ENCODE measurements at regions not wholly inside any gene's neighbourhood (a gene's known extent, or its start where the extent isn't known, plus 50 kb on each side); places are given as distances from the start of the nearest gene placed in this dataset.

DNA sequence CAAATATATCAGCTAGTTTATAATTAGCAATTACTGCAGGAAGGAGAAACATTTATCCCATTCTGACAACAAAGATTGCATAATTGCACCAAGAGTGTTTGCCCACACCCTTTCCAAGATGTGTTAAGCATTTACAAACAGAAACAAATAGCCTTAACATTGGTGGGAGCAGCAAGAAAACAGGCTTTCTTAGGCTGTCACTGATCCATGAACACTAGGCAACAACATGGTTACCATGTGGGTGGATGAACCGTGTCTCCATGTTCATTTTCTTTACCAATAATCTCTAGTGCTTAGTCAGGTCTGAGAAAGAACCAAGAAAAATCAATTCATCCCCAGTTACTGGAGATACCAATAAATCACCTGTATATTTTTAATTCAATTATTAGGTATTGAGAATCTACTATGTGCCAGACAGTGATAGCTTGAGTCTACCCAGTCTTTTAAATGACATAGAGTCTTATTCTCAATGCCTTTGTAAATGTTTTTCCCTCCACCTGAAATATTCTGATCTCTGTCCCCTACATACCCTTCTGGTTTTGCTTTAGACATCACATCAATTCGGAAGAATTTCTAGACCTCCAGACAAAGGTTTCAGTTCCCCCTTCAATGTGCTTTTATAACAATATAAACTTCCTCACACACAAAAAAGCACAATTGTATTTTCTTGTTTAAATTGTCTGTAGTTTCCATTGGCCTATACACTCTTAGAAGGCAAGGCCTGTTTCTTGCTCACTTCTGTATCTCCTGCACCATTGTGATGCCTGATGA is 286.6 kb downstream of the PPP1R2C start:
- no peak overlapping the region for H3K4me3 ChIP-seq (ENCODE audit: insufficient read depth, low read depth, low read length)
- no peaks in the 10 kb centered on the region for H3K27me3 ChIP-seq (ENCODE audit: insufficient read depth, low read length)
- no peak overlapping the region for H3K4me2 ChIP-seq (ENCODE audit: low read length)
- DNase-seq (ENCODE audit: low read depth) (no peak), FAIRE-seq (peak; percentile 71)
- H3K9me3 ChIP-seq (ENCODE audit: insufficient read depth, low read depth, low read length) = no peaks in the 10 kb centered on the region
- TF ChIP-seq EZH2 (IDR thresholded peaks at IDR 0.05; ENCODE audit: insufficient read depth, low read length) = no peak
- no peak for TF ChIP-seq CTCF (IDR thresholded peaks at IDR 0.05; ENCODE audit: insufficient read depth, low read depth, low read length)
- no peaks in the 10 kb centered on the region for H4K20me1 ChIP-seq (ENCODE audit: insufficient read depth, low read length)
- H3K9ac ChIP-seq (ENCODE audit: low read length) = no peak overlapping the region
- Mint-ChIP-seq H3K4me1 (ENCODE audit: low read depth, unreplicated experiment) (no peaks in the 10 kb centered on the region), H3K27ac (ENCODE audit: unreplicated experiment) (no peak overlapping the region), H3K4me3 (ENCODE audit: unreplicated experiment) (no peak overlapping the region), H3K36me3 (ENCODE audit: low read depth, unreplicated experiment) (no peaks in the 10 kb centered on the region), H3K9me3 (ENCODE audit: unreplicated experiment) (peaks cover 2% of the 10 kb centered on the region), H3K27me3 (ENCODE audit: low read depth, unreplicated experiment) (no peaks in the 10 kb centered on the region)
- H3K36me3 ChIP-seq (ENCODE audit: insufficient read depth, low read length) = no peaks in the 10 kb centered on the region
- no peaks in the 10 kb centered on the region for H3K4me1 ChIP-seq (ENCODE audit: insufficient read depth, low read length)
- H3K79me2 ChIP-seq (ENCODE audit: insufficient read depth, low read length) = no peaks in the 10 kb centered on the region
- H2AFZ ChIP-seq (ENCODE audit: low read depth, low read length) = no peak overlapping the region
- no peak overlapping the region for H3K27ac ChIP-seq (ENCODE audit: low read depth, low read length)

DNA sequence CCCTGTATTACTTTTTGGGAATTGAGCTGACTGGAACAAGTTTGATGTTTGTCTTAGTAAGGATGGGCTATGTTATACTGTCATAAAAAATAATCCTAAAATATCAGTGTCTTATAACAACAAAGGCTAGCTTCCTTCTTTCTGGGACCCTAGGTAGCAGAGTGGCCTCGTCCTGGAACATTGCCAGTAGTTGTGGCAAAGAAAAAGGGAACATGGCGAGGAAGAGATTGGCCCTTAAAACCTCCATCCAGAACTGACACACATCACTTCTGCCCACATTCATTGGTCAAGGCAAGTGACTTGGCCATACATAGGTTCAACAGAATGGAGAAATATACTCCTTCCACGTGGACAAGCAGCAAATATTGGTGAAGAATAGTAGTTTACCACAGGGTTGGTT is 287.9 kb downstream of the PPP1R2C start:
- no peaks in the 10 kb centered on the region for H3K36me3 Mint-ChIP-seq (ENCODE audit: low read depth, unreplicated experiment)
- no peak overlapping the region for H3K4me3 Mint-ChIP-seq (ENCODE audit: unreplicated experiment)

More for the DNA sequence above, 287.9 kb downstream of the PPP1R2C start:
- Histone ChIP-seq H3K4me2 (ENCODE audit: low read length) (no peak overlapping the region), H3K4me3 (ENCODE audit: insufficient read depth, low read depth, low read length) (no peak overlapping the region), H2AFZ (ENCODE audit: low read depth, low read length) (no peak overlapping the region), H3K27me3 (ENCODE audit: insufficient read depth, low read length) (no peaks in the 10 kb centered on the region), H3K36me3 (ENCODE audit: insufficient read depth, low read length) (no peaks in the 10 kb centered on the region), H4K20me1 (ENCODE audit: insufficient read depth, low read length) (no peaks in the 10 kb centered on the region), H3K9me3 (ENCODE audit: insufficient read depth, low read depth, low read length) (no peaks in the 10 kb centered on the region), H3K79me2 (ENCODE audit: insufficient read depth, low read length) (no peaks in the 10 kb centered on the region), H3K27ac (ENCODE audit: low read depth, low read length) (no peak overlapping the region), H3K9ac (ENCODE audit: low read length) (no peak overlapping the region), H3K4me1 (ENCODE audit: insufficient read depth, low read length) (no peaks in the 10 kb centered on the region)
- H3K9me3 Mint-ChIP-seq (ENCODE audit: unreplicated experiment) = peaks cover 2% of the 10 kb centered on the region
- H3K27ac Mint-ChIP-seq (ENCODE audit: unreplicated experiment) = no peak overlapping the region
- H3K27me3 Mint-ChIP-seq (ENCODE audit: low read depth, unreplicated experiment) = no peaks in the 10 kb centered on the region
- no peaks in the 10 kb centered on the region for H3K4me1 Mint-ChIP-seq (ENCODE audit: low read depth, unreplicated experiment)
- TF ChIP-seq CTCF (IDR thresholded peaks at IDR 0.05; ENCODE audit: insufficient read depth, low read depth, low read length) (no peak), EZH2 (IDR thresholded peaks at IDR 0.05; ENCODE audit: insufficient read depth, low read length) (no peak)
- DNase-seq (ENCODE audit: low read depth) (no peak), FAIRE-seq (no peak)
